Prostate gland (tissue), 2 donors: ENCODE measurements at regions not wholly inside any gene's neighbourhood (a gene's known extent, or its start where the extent isn't known, plus 50 kb on each side); places are given as distances from the start of the nearest gene placed in this dataset.

Source experiments
- DNase-seq: peaks from one replicate; pipeline ENCODE4 v3.0.0-alpha.2; 2019; ENCODE audit warnings: low spot score
- H3K27ac ChIP-seq, 2 donors: fragments of 200-600 bp; sonication (generic); 2 replicates each; pipeline ENCODE4 v1.5.1; 2017 to 2019
- H3K27me3 ChIP-seq: fragments of 200-600 bp; sonication (generic); replicated peaks from 2 replicates; pipeline ENCODE4 v1.5.1; 2019; ENCODE audit not compliant: insufficient read depth
- H3K36me3 ChIP-seq, 2 donors: fragments of 200-600 bp; sonication (generic); 1 replicate in 1 of 2; 2 replicates in 1 of 2; pipeline versions ENCODE4 v1.5.1 to v1.8.1; 2017 to 2019
- H3K4me1 ChIP-seq: fragments of 200-600 bp; sonication (generic); replicated peaks from 2 replicates; pipeline ENCODE4 v1.5.1; 2019
- H3K4me3 ChIP-seq, 2 donors: fragments of 200-600 bp; sonication (generic); 2 replicates each; pipeline ENCODE4 v1.5.1; 2017 to 2019
- H3K9me3 ChIP-seq: fragments of 200-600 bp; sonication (generic); 2 replicates; pipeline ENCODE4 v1.5.1; 2017
- CTCF ChIP-seq, 4 experiments: fragments of 200-600 bp in 2 of 4; fragments of 450-650 bp in 2 of 4; sonication (generic) in 2 of 4; IDR thresholded peaks; 1 replicate in 3 of 4; 2 replicates in 1 of 4; pipeline ENCODE4 v1.5.1; 2016 to 2019; ENCODE audit warnings: antibody characterized with exemption in 4 of 4, mild to moderate bottlenecking in 2 of 4, moderate library complexity in 2 of 4
- POLR2A ChIP-seq: fragments of 450-650 bp; IDR thresholded peaks from one replicate; pipeline ENCODE4 v1.6.1; 2016; ENCODE audit warnings: antibody characterized with exemption, mild to moderate bottlenecking
- POLR2AphosphoS5 ChIP-seq: sonication (generic); formaldehyde crosslinking; IDR thresholded peaks from one replicate; pipeline ENCODE4 v1.6.1; 2017; ENCODE audit warnings: antibody characterized with exemption
- WGBS: methylation state at CpG from one replicate; pipeline ENCODE4 v1.1.5; 2018; 5-methylcytosine and 5-hydroxymethylcytosine counted together
- intact Hi-C: fragments of 100-400 bp; cut with DNase I; formaldehyde crosslinking; loops from one replicate; pipeline ENCODE4 v1.14.2; 2022

GRCh38 chr2:83674050-83674449 lies 785.0 kb downstream of the SUCLG1 start:
- TF ChIP-seq POLR2A: no peak
- TF ChIP-seq CTCF (IDR thresholded peaks at IDR 0.05): no peak
- no peak for TF ChIP-seq POLR2AphosphoS5
- DNase-seq: no peak
- H3K4me3 ChIP-seq: no peak overlapping the region
- H3K36me3 ChIP-seq: no peaks in the 10 kb centered on the region
- WGBS: 81% methylated on average over 3 of the region's 3 CpGs
- H3K4me1 ChIP-seq: no peaks in the 10 kb centered on the region
- intact Hi-C loops: no loop called here
- no peak overlapping the region for H3K27ac ChIP-seq
- no peaks in the 10 kb centered on the region for H3K27me3 ChIP-seq
- peaks cover 6% of the 10 kb centered on the region for H3K9me3 ChIP-seq

GRCh38 chr2:83665894-83666293 lies 793.2 kb downstream of the SUCLG1 start:
- intact Hi-C loops: no loop called here
- Histone ChIP-seq H3K4me3 (no peak overlapping the region), H3K4me1 (no peaks in the 10 kb centered on the region), H3K27me3 (no peaks in the 10 kb centered on the region), H3K27ac (no peak overlapping the region), H3K36me3 (no peaks in the 10 kb centered on the region), H3K9me3 (no peaks in the 10 kb centered on the region)
- TF ChIP-seq POLR2A: no peak
- TF ChIP-seq POLR2AphosphoS5: no peak
- no peak for TF ChIP-seq CTCF (IDR thresholded peaks at IDR 0.05)
- WGBS: 70% methylated on average over 2 of the region's 2 CpGs
- no peak for DNase-seq

- Histone ChIP-seq H3K4me3 (no peak overlapping the region), H3K27ac (no peak overlapping the region), H3K9me3 (no peaks in the 10 kb centered on the region), H3K4me1 (no peaks in the 10 kb centered on the region), H3K36me3 (no peaks in the 10 kb centered on the region), H3K27me3 (no peaks in the 10 kb centered on the region)
- intact Hi-C loops: no loop called here
- TF ChIP-seq POLR2AphosphoS5 (no peak), POLR2A (no peak), CTCF (IDR thresholded peaks at IDR 0.05) (no peak)
- WGBS: 86% methylated on average over 1 of the region's 1 CpG
- DNase-seq: no peak
These were observed 793.9 kb downstream of the SUCLG1 start for GRCh38 chr2:83665154-83665553.

- 77% methylated on average over 1 of the region's 1 CpG for WGBS
These were observed 797.4 kb downstream of the SUCLG1 start for GRCh38 chr2:83661711-83662110.

More at GRCh38 chr2:83661711-83662110, 797.4 kb downstream of the SUCLG1 start:
- TF ChIP-seq POLR2A: no peak
- TF ChIP-seq POLR2AphosphoS5: no peak
- TF ChIP-seq CTCF (IDR thresholded peaks at IDR 0.05): no peak
- H3K27ac ChIP-seq: no peak overlapping the region
- no peak for DNase-seq
- no peaks in the 10 kb centered on the region for H3K36me3 ChIP-seq
- H3K27me3 ChIP-seq: no peaks in the 10 kb centered on the region
- no peaks in the 10 kb centered on the region for H3K4me1 ChIP-seq
- intact Hi-C loops: no loop called here
- no peaks in the 10 kb centered on the region for H3K9me3 ChIP-seq
- H3K4me3 ChIP-seq: no peak overlapping the region
